IPS DF 4.7 (cell line): ENCODE measurements at regions not wholly inside any gene's neighbourhood (a gene's known extent, or its start where the extent isn't known, plus 50 kb on each side); places are given as distances from the start of the nearest gene placed in this dataset.

Experiments
- DNase-seq: peaks from one replicate; pipeline ENCODE4 v3.0.0-alpha.2; 2013; ENCODE audit warnings: low spot score; ENCODE audit errors: extremely low read depth

DNA sequence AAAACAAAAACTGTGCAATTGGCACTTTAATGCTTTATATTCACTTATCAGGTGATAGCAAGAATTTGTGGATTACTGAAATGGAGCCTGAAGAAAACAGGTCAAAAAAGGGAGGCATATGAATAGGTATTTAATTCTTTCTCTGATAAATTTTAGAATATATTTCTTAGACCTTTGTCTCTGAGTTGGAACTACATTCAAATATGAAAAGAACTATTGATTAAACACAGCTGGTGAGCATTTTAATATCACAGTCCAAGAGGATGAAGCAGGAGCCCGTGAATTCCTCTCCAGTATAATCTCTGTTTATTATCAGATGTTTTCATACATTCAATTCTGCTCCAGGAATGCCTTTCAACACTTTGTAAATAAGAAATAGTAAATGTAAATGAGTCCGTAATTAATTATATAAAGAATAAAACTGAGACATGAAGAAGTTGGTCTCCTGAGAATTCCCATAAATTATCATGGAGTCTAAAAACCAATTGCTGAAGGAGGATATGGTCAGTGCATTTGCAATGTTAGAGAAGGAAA is 86.3 kb upstream of the ARHGEF26 start:
- no peak for DNase-seq

DNA sequence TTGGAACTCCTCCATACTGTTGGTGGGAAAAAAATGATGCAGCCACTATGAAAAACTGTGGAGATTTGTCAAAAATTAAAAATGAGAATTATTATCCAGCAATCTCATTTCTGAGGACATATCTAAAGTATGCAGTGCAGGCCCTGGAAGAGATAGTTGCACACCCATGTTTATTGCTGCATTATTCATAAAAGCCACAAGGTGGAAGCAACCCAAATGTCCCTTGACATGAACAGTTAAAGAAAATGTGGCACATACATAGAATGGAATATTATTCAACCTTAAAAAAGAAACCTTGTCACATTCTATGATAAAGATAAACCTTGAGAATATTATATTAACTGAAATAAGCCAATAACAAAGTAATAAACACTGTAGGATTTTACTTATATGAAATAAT is 80.9 kb upstream of the ARHGEF26 start:
- no peak for DNase-seq

DNA sequence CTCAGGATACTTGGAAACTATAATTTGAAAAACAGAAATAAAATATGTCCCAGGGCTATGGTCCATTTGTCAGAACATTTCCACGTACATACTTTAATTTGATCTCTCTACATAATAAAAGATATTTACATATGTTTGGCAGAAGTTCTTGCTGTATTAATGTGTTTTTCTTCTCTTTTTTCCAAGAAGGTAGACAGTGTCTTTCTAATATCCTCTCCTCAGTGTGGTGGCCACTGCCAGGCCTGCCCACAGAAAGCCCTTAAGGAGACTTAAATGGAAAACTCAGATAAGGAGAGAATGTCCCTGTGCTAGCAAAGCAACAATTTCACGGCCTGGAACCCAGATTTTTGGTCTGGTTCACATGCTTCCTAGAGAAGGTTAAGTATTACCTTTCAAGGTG is 76.5 kb upstream of the ARHGEF26 start:
- DNase-seq = no peak

DNA sequence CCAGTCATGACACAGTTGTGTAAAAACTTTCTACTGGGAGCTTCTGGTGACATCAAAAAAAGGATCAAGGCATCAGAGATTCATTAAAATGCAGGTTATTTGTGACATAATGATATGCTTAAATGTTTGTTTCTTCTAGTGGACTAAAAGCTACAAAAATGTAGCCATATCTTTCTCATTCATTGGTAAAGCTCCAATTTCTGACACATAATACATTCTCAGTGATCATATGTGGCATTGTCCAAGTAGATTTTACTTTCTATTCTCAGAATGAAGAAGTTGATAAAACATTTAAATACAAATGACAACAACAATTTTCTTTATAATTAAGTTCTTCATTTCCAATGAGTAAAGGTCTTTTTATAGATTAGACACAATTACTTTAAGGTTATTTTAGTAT is 71.0 kb upstream of the ARHGEF26 start:
- DNase-seq = no peak

DNA sequence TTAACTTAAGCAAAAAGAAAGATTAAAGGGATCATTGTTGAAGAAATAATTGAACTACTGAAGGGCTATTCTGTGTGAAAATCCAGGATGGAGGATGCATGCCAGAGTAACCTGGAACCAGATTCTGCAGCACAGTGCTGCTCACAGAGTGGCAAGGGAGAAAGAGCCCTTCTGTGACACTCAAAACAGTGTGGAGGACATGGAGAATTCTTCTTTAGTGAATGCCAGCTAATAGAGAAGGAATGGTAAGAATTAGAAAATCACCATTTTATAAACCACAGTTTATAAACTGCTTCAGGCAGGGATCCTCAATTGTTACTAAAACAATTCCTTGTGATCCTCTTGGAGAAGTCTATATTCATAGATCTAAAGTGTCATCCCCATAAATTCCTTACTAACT is 70.4 kb upstream of the ARHGEF26 start:
- no peak for DNase-seq

DNA sequence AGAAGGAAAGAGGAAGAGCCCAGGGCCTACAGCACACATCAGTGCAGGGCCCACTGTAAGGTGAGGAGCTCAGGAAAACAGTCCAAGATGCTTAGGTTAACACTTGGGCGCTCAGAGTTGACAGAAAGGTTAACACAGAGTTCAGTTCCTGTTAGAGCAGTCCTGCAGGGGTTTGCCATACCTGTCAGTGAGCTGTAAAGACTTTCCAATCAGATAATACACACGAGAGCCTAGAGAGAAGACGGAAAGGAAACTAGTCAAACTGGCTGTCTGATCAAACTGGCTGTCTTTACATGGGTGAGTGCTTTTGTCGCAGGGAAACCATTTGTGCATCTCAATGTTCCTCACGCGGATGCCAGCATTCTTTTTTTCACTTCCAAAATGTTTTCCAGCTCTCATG is 61.4 kb upstream of the ARHGEF26 start:
- no peak for DNase-seq

DNA sequence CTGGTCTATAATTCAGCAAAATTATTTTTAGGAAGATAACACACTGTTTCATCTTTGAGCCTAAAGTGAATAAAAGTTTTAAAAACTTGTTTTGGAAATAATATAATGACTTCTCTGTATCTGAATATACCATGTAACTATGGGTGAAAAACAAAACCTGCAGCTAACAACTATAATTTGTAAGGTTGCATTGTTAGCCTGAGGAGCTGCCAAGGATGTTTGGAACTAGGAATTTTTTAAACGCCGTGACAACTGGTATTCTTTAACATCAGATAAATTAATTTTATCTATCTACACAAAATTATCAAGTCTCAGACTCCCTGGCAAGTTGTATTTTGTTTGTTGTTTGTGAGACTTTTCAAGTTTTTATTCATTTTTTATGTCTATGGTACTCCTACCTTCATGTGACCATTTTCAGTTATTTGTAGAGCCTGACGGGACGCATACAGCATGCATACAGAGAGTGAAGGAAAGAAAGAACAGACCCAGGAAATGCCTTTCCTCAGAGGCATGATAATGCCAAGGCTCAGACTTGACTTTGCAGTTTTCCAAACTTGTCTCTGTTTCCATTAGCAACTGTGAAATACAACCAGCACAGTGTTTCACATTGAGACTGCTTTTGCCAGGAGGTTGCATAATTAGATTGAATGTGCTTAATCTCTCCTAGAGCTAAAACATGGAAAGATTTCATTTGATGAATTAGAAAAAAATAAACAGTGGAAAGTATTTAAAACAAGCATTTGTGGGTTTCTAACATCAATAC is 60.8 kb upstream of the ARHGEF26 start:
- peak; percentile 36 for DNase-seq

DNA sequence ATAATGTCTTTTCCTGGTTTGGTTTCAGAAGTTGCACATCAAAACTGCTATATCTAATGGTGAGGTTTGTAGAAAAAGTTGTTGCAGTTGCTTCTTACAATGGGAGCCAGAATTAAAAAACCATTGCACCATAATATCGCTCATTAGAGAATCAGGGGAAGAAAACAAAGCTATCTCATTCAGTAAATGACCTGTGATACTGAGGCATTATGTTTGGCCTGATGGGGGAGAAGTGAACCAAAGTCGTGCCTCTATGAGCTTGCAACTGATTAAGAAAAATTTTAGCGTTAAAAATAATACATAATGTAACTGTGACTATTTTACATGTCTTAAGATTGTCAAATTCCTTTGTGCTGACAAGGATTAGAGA is 60.2 kb upstream of the ARHGEF26 start:
- DNase-seq = no peak

DNA sequence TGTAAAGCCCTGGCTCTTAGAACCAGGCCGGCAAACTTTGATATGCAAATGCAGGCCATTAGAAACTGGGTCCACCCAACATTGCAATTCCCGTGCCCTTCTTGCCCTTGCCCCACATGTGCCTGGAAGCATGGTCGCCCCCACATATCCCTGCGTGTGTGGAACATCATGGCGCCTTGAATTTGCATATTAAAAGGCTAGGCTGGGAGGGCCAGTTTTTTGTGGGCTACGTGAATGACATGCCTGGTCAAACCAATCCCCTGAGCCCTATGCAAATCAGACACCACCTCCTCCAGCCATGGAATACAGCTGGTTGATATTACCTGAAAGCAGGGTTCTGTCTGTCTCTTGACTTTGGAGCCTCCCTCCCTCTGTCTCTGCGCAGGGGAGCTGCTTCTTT is 58.7 kb upstream of the ARHGEF26 start:
- no peak for DNase-seq

DNA sequence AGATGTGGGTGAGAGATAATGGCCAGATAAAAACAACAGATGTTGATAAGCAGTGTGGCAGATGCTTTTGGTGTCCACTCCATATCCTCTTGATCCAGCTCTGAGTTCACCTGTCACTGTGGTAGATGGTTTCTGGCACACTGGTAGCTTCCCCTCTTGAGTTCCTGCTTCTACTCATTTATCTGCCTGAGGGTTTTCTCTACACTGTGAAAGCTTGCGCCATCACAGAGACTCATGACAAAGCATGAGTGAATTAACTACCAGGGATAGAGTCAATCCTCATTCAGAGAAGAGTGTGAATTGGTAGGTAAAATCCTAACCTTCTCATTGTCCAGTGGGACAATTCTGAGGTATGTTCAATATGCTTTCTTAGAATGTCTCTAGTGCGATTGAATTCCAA is 50.0 kb upstream of the ARHGEF26 start:
- DNase-seq = no peak
